ENCODE measurements at regions not wholly inside any gene's neighbourhood (a gene's known extent, or its start where the extent isn't known, plus 50 kb on each side); places are given as distances from the start of the nearest gene placed in this dataset.
"Not testable (repeated sequence)": the region's sequence is repeated elsewhere in the genome, so short reads cannot be mapped to it uniquely, and the experiment has no call there.

GRCh38 chr10:9437131-9437530, 1382.6 kb downstream of the GATA3 start:
- no peak for DNase-seq (ENCODE audit: low read depth in 1 of 2, low spot score in 1 of 2)
- Histone ChIP-seq H3K27ac (no peak overlapping the region), H3K27me3 (no peaks in the 10 kb centered on the region), H3K36me3 (no peaks in the 10 kb centered on the region), H3K9me3 (ENCODE audit: low read depth) (no peaks in the 10 kb centered on the region), H3K4me3 (no peak overlapping the region), H3K4me1 (ENCODE audit: low read depth) (no peaks in the 10 kb centered on the region)
- TF ChIP-seq, protein P1, sequence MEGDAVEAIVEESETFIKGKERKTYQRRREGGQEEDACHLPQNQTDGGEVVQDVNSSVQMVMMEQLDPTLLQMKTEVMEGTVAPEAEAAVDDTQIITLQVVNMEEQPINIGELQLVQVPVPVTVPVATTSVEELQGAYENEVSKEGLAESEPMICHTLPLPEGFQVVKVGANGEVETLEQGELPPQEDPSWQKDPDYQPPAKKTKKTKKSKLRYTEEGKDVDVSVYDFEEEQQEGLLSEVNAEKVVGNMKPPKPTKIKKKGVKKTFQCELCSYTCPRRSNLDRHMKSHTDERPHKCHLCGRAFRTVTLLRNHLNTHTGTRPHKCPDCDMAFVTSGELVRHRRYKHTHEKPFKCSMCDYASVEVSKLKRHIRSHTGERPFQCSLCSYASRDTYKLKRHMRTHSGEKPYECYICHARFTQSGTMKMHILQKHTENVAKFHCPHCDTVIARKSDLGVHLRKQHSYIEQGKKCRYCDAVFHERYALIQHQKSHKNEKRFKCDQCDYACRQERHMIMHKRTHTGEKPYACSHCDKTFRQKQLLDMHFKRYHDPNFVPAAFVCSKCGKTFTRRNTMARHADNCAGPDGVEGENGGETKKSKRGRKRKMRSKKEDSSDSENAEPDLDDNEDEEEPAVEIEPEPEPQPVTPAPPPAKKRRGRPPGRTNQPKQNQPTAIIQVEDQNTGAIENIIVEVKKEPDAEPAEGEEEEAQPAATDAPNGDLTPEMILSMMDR (IDR thresholded peaks at IDR 0.05; ENCODE audit: low read depth, low read length), result no peak

DNA sequence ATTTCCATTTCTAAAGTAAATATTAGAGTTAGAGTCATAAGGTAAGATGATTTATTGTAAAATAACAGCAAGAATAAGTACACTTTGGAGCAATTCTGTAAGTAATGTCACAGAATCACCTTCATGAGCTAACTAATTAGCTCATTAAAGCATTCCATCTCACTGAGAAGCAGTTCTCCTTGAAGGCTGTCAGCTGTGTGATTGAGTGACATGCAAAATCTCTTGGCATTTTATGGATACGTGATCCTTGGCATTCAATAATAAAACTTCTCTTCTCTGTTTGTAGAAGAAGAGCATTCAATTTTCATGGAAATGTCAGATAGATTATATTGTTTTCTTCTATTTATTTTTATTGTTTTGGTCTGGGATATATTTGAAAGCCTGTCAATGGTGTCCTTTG, 1389.3 kb downstream of the GATA3 start:
- H3K4me3 ChIP-seq, result no peak overlapping the region
- DNase-seq (ENCODE audit: low read depth in 1 of 2, low spot score in 1 of 2), result no peak
- H3K9me3 ChIP-seq (ENCODE audit: low read depth), result no peaks in the 10 kb centered on the region
- no peaks in the 10 kb centered on the region for H3K27me3 ChIP-seq
- no peaks in the 10 kb centered on the region for H3K4me1 ChIP-seq (ENCODE audit: low read depth)
- no peak overlapping the region for H3K27ac ChIP-seq
- H3K36me3 ChIP-seq, result no peaks in the 10 kb centered on the region
- TF ChIP-seq, protein P1 (IDR thresholded peaks at IDR 0.05; ENCODE audit: low read depth, low read length), result no peak

- no peak overlapping the region for H3K27ac ChIP-seq
- no peaks in the 10 kb centered on the region for H3K36me3 ChIP-seq
- no peaks in the 10 kb centered on the region for H3K4me1 ChIP-seq (ENCODE audit: low read depth)
- H3K4me3 ChIP-seq, result no peak overlapping the region
- no peak for DNase-seq (ENCODE audit: low read depth in 1 of 2, low spot score in 1 of 2)
- TF ChIP-seq, protein P1 (IDR thresholded peaks at IDR 0.05; ENCODE audit: low read depth, low read length), result no peak
- H3K9me3 ChIP-seq (ENCODE audit: low read depth), result no peaks in the 10 kb centered on the region
- H3K27me3 ChIP-seq, result no peaks in the 10 kb centered on the region
These were observed 1395.0 kb downstream of the GATA3 start for GRCh38 chr10:9449530-9449929.

DNA sequence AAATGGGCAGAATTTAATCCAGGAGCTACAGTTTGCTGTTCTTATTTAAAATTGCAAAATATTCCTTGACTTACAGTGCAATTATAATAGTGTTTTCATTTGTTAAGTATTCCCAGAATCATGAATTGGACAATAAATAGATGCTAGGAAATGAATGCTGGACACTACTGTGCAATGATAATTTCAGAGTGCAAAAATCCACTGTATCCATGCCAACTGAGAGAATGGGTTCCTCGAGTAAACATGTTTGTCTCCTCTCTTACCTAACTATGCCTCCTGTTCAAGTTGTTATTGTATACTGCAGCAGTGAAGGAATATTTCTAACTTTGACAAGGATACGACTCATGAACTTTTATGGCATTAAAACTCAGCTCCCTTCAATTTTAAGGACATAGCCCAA, 1396.3 kb downstream of the GATA3 start:
- Histone ChIP-seq H3K4me1 (ENCODE audit: low read depth) (no peaks in the 10 kb centered on the region), H3K36me3 (no peaks in the 10 kb centered on the region), H3K27ac (no peak overlapping the region), H3K27me3 (no peaks in the 10 kb centered on the region), H3K9me3 (ENCODE audit: low read depth) (no peaks in the 10 kb centered on the region), H3K4me3 (no peak overlapping the region)
- DNase-seq (ENCODE audit: low read depth in 1 of 2, low spot score in 1 of 2), result no peak
- TF ChIP-seq, protein P1 (IDR thresholded peaks at IDR 0.05; ENCODE audit: low read depth, low read length), result no peak

DNA sequence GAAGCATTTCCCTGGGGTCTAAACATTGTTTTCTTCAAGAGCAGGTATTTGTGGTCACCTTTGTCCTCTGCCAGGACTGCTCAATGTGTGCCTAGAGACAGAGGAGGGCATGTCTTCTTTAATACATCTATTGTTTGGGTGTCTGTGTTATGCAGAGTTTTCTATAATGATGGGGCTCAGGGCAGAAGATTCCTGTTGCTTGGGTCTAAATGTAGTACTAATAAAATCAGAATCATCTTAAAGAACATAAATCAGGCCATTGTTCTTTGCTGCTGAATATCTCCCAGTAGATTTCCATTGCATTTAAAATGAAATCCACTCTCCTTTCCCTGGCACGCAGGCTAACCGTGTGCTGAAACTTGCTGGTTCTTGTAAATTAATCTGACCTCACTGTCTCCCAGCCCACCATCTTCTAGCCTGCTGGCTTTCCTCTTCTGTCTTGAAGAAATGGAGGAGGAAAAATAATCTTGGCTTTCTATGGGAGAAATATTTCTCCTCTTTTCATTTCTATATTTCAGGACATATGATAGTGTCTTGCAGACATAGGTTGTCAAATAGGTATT, 1396.8 kb downstream of the GATA3 start:
- Histone ChIP-seq H3K9me3 (ENCODE audit: low read depth) (no peaks in the 10 kb centered on the region), H3K36me3 (no peaks in the 10 kb centered on the region), H3K4me1 (ENCODE audit: low read depth) (no peaks in the 10 kb centered on the region), H3K27me3 (no peaks in the 10 kb centered on the region), H3K27ac (no peak overlapping the region), H3K4me3 (no peak overlapping the region)
- no peak for DNase-seq (ENCODE audit: low read depth in 1 of 2, low spot score in 1 of 2)
- TF ChIP-seq, protein P1 (IDR thresholded peaks at IDR 0.05; ENCODE audit: low read depth, low read length), result no peak

DNA sequence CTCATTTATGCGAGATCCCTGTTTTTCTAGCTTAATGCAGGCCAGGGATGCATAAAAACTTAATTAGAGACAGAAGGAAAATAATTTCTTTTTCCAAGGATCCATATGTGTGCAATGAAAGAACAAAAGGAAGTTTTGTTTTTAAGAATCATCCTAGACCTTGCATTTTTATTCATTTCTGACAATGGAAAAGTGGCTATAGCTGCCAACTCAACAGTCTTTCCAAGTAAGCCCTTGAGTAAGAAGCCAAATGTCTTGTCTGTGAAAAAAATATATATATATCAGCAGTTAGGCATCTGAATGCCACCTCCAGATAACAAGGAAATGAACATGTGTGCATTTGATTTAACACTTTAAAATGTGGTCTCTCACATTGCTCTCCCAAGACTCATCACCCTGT, 1397.6 kb downstream of the GATA3 start:
- TF ChIP-seq, protein P1 (IDR thresholded peaks at IDR 0.05; ENCODE audit: low read depth, low read length), result no peak
- no peak for DNase-seq (ENCODE audit: low read depth in 1 of 2, low spot score in 1 of 2)
- H3K27me3 ChIP-seq, result no peaks in the 10 kb centered on the region
- H3K4me3 ChIP-seq, result no peak overlapping the region
- H3K4me1 ChIP-seq (ENCODE audit: low read depth), result no peaks in the 10 kb centered on the region
- no peak overlapping the region for H3K27ac ChIP-seq
- H3K36me3 ChIP-seq, result no peaks in the 10 kb centered on the region
- no peaks in the 10 kb centered on the region for H3K9me3 ChIP-seq (ENCODE audit: low read depth)

DNA sequence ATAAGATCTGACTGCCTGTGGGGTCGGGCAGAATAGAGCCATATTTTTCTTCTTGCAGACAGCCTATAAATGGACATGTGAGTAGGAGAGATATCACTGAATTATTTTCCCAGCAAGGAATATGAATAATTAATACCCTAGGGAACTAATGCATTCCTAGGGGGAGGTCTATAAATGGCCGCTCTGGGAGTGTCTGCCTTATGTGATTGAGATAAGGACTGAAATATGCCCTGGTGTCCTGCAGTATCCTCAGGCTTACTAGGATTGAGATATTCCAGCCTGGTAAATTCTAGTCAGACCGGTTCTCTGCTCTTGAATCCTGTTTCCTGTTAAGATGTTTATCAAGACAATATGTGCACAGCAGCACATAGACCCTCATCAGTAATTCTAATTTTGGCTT, 1399.4 kb downstream of the GATA3 start:
- H3K36me3 ChIP-seq; DNase-seq (ENCODE audit: low read depth in 1 of 2, low spot score in 1 of 2); H3K9me3 ChIP-seq (ENCODE audit: low read depth); H3K27ac ChIP-seq; H3K4me3 ChIP-seq; H3K27me3 ChIP-seq; H3K4me1 ChIP-seq (ENCODE audit: low read depth): not testable (repeated sequence)
